Fibroblast of pulmonary artery (primary cell): ENCODE measurements at regions not wholly inside any gene's neighbourhood (a gene's known extent, or its start where the extent isn't known, plus 50 kb on each side); places are given as distances from the start of the nearest gene placed in this dataset.
"Not testable (repeated sequence)": the region's sequence is repeated elsewhere in the genome, so short reads cannot be mapped to it uniquely, and the experiment has no call there.

Experiments used
- DNase-seq: peaks from one replicate; pipeline ENCODE4 v3.0.0-alpha.2; 2010; ENCODE audit warnings: low read depth
- H3K4me3 ChIP-seq: replicated peaks from 2 replicates; pipeline ENCODE4 v1.5.1; 2011; ENCODE audit warnings: low read depth, mild to moderate bottlenecking, control low read depth, low read length, moderate library complexity
- CTCF ChIP-seq: IDR thresholded peaks from 2 replicates; pipeline ENCODE4 v1.5.1; 2011; ENCODE audit warnings: mild to moderate bottlenecking, control low read depth, low read length, inconsistent platforms; ENCODE audit errors: missing control alignments

GRCh38 chr16:73404001-73404400 lies 356.1 kb upstream of the ZFHX3 start:
- no peak for TF ChIP-seq CTCF
- no peak overlapping the region for H3K4me3 ChIP-seq
- DNase-seq = no peak

DNA sequence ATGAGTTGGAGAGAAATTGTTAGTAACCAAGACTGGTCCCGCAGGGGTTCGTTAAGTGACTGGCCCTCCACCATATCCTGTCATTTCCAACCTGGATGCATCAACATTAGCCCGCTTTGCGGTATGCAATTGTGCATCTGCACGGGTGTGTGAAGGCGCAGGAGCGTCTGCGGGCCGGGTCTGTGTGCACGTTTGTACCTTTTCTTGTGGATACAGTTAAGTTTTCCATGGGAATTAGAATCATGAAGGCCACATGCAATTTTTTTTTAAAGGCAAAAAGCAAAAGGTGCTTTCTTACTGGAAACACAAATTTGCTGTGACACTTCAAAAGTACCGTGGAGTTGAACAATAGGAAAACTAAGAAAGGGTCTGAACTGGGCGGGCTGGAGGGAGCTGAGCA lies 355.4 kb upstream of the ZFHX3 start:
- no peak overlapping the region for H3K4me3 ChIP-seq
- no peak for DNase-seq
- TF ChIP-seq CTCF = no peak

DNA sequence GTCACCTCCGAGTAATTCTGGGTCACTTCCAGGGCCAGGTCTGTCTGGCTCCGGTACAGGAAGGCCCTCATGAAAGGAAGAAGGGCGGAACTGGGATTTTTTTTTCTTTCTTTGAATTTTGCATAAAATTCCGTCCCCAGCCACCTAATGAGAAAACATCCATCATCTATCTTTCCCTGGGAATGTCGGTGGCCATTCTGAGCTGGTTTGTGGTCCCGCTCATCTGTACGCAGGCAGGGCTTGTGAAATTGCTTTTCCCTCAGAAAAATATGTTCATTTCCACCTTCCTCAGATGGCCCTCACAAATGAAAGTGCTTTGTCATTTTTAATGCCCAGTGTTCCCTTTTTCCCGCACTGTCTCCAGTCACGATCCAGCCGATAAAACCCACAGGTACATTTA lies 353.0 kb upstream of the ZFHX3 start:
- DNase-seq = no peak
- TF ChIP-seq CTCF = no peak
- H3K4me3 ChIP-seq = no peak overlapping the region

DNA sequence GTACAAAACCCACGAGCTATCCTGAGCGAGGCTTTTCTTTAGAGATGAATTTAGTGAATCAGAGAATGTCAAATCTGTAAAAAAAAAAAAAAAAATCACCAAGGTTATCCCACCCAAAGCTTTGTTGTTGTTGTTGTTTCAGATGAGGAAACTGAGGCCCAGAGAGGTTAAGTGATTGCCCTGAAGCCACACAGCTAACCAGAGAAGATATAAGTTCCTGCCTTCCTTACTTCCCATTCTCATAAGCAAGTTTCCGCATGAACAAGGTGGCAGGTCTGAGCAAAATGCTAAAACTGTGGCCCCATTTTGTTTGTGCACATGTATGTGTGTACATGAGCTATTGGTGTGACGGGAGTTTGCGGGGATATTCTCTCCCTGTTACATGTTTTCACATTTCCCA lies 352.1 kb upstream of the ZFHX3 start:
- no peak for TF ChIP-seq CTCF
- H3K4me3 ChIP-seq = no peak overlapping the region
- DNase-seq = no peak

DNA sequence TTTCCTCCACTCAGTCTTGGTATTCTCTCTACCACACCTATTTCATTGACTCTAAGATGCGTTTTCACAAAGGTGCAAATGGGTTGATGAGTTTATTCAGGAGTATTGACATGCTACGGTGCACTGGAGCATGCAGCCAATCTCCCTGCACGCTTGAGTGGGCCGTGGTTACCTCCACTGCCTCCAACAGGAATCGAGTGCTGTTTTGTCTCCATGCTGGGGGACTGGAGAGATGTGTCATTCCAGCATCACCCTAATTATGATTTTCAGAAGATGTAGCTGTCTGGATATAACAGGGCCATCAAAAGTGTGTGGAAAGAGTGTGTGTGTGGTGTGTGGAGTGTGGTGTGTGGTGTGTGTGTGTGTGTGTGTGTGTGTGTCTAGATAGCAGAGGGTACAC lies 351.6 kb upstream of the ZFHX3 start:
- no peak for DNase-seq
- TF ChIP-seq CTCF = no peak
- H3K4me3 ChIP-seq = no peak overlapping the region

GRCh38 chr16:73398604-73399003 lies 350.7 kb upstream of the ZFHX3 start:
- not testable (repeated sequence) for H3K4me3 ChIP-seq, DNase-seq

GRCh38 chr16:73396556-73396955 lies 348.6 kb upstream of the ZFHX3 start:
- H3K4me3 ChIP-seq = no peak overlapping the region
- TF ChIP-seq CTCF = no peak
- no peak for DNase-seq

- no peak overlapping the region for H3K4me3 ChIP-seq
- no peak for DNase-seq
- TF ChIP-seq CTCF = no peak
These were observed 343.0 kb upstream of the ZFHX3 start for GRCh38 chr16:73390936-73391335.
